OCI-LY3 (cell line): ENCODE measurements at regions not wholly inside any gene's neighbourhood (a gene's known extent, or its start where the extent isn't known, plus 50 kb on each side); places are given as distances from the start of the nearest gene placed in this dataset.

Experiments
- H2AFZ ChIP-seq: fragments of 200-600, 300-600 bp; shearing (Covaris generic); 2 replicates; pipeline ENCODE4 v1.6.0; 2014; ENCODE audit warnings: antibody characterized with exemption, low read depth, low read length
- H3K27ac ChIP-seq: fragments of 200-600, 300-600 bp; sonication (generic); 2 replicates; pipeline ENCODE4 v1.5.1; 2014; ENCODE audit warnings: mild to moderate bottlenecking, low read length, moderate library complexity, mixed read lengths
- H3K27me3 ChIP-seq: fragments of 200-600, 300-600 bp; sonication (generic); 2 replicates; pipeline ENCODE4 v1.6.1; 2014; ENCODE audit warnings: low read depth, low read length, mixed read lengths
- H3K36me3 ChIP-seq: fragments of 200-600, 300-600 bp; sonication (generic); replicated peaks from 2 replicates; pipeline ENCODE3; 2014; ENCODE audit warnings: low read depth, low read length, mixed read lengths
- H3K4me1 ChIP-seq: fragments of 300-600, 200-600 bp; sonication (generic); 2 replicates; pipeline ENCODE4 v1.6.1; 2014; ENCODE audit warnings: low read length, mixed read lengths
- H3K4me2 ChIP-seq: fragments of 200-600, 300-600 bp; sonication (generic); 2 replicates; pipeline ENCODE4 v1.6.1; 2014; ENCODE audit warnings: low read length, mixed read lengths
- H3K4me3 ChIP-seq: fragments of 300-600, 200-600 bp; sonication (generic); 2 replicates; pipeline ENCODE4 v1.5.1; 2014; ENCODE audit warnings: antibody characterized with exemption, mild to moderate bottlenecking, low read length, moderate library complexity
- H3K79me2 ChIP-seq: fragments of 300-600, 200-600 bp; shearing (Covaris generic); 2 replicates; pipeline ENCODE4 v1.6.1; 2014; ENCODE audit warnings: mild to moderate bottlenecking, low read length, mixed read lengths
- H3K9ac ChIP-seq: fragments of 300-600, 200-600 bp; shearing (Covaris generic); 2 replicates; pipeline ENCODE4 v1.6.0; 2014; ENCODE audit warnings: mild to moderate bottlenecking, low read length, moderate library complexity
- H3K9me3 ChIP-seq: fragments of 200-600, 300-600 bp; shearing (Covaris generic); 2 replicates; pipeline ENCODE4 v1.6.1; 2014; ENCODE audit warnings: low read length, mixed read lengths; ENCODE audit not compliant: insufficient read depth
- H4K20me1 ChIP-seq: fragments of 200-600, 300-600 bp; sonication (generic); 2 replicates; pipeline ENCODE4 v1.6.1; 2016; ENCODE audit warnings: low read length, mixed read lengths; ENCODE audit not compliant: insufficient read depth
- CTCF ChIP-seq: fragments of 200-600, 300-600 bp; sonication (generic); IDR thresholded peaks from 2 replicates; pipeline ENCODE4 v1.5.1; 2014; ENCODE audit warnings: antibody characterized with exemption, low read length, low read depth
- EZH2phosphoT487 ChIP-seq: fragments of 200-600 bp; shearing (Covaris generic); IDR thresholded peaks from 2 replicates; pipeline ENCODE4 v1.6.1; 2018; ENCODE audit warnings: antibody characterized with exemption, mixed run types, low read depth

GRCh38 chr14:36443374-36443773 is 76.7 kb downstream of the NKX2-1 start:
- Histone ChIP-seq H3K4me3 (no peak overlapping the region), H4K20me1 (no peaks in the 10 kb centered on the region), H3K9me3 (no peaks in the 10 kb centered on the region), H3K79me2 (no peaks in the 10 kb centered on the region), H3K27me3 (no peaks in the 10 kb centered on the region), H3K27ac (no peak overlapping the region), H3K36me3 (no peaks in the 10 kb centered on the region), H3K9ac (no peak overlapping the region), H3K4me1 (no peaks in the 10 kb centered on the region), H2AFZ (no peak overlapping the region), H3K4me2 (no peak overlapping the region)
- no peak for TF ChIP-seq EZH2phosphoT487
- TF ChIP-seq CTCF, result no peak

GRCh38 chr14:36442824-36443241 is 77.2 kb downstream of the NKX2-1 start:
- H3K36me3 ChIP-seq, result no peaks in the 10 kb centered on the region
- no peaks in the 10 kb centered on the region for H3K4me1 ChIP-seq
- no peak overlapping the region for H3K27ac ChIP-seq
- no peaks in the 10 kb centered on the region for H3K9me3 ChIP-seq
- H3K79me2 ChIP-seq, result no peaks in the 10 kb centered on the region
- H2AFZ ChIP-seq, result no peak overlapping the region
- no peak overlapping the region for H3K4me3 ChIP-seq
- no peak for TF ChIP-seq EZH2phosphoT487
- no peak for TF ChIP-seq CTCF
- H3K27me3 ChIP-seq, result no peaks in the 10 kb centered on the region
- no peaks in the 10 kb centered on the region for H4K20me1 ChIP-seq
- H3K4me2 ChIP-seq, result no peak overlapping the region
- no peak overlapping the region for H3K9ac ChIP-seq

GRCh38 chr14:36441283-36441682 is 78.7 kb downstream of the NKX2-1 start:
- Histone ChIP-seq H3K36me3 (no peaks in the 10 kb centered on the region), H3K27me3 (no peaks in the 10 kb centered on the region), H3K27ac (no peak overlapping the region), H3K9me3 (no peaks in the 10 kb centered on the region), H3K79me2 (no peaks in the 10 kb centered on the region), H3K4me2 (no peak overlapping the region), H3K4me1 (no peaks in the 10 kb centered on the region), H4K20me1 (no peaks in the 10 kb centered on the region), H3K4me3 (no peak overlapping the region), H2AFZ (no peak overlapping the region), H3K9ac (no peak overlapping the region)
- no peak for TF ChIP-seq EZH2phosphoT487
- TF ChIP-seq CTCF, result no peak

GRCh38 chr14:36439766-36440165 is 80.3 kb downstream of the NKX2-1 start:
- no peak overlapping the region for H3K4me2 ChIP-seq
- H2AFZ ChIP-seq, result no peak overlapping the region
- H4K20me1 ChIP-seq, result no peaks in the 10 kb centered on the region
- no peak for TF ChIP-seq EZH2phosphoT487
- no peak for TF ChIP-seq CTCF
- no peaks in the 10 kb centered on the region for H3K27me3 ChIP-seq
- H3K9me3 ChIP-seq, result no peaks in the 10 kb centered on the region
- H3K9ac ChIP-seq, result no peak overlapping the region
- no peaks in the 10 kb centered on the region for H3K79me2 ChIP-seq
- no peak overlapping the region for H3K4me3 ChIP-seq
- H3K36me3 ChIP-seq, result no peaks in the 10 kb centered on the region
- no peaks in the 10 kb centered on the region for H3K4me1 ChIP-seq
- H3K27ac ChIP-seq, result no peak overlapping the region
